ENCODE measurements at regions not wholly inside any gene's neighbourhood (a gene's known extent, or its start where the extent isn't known, plus 50 kb on each side); places are given as distances from the start of the nearest gene placed in this dataset.

DNA sequence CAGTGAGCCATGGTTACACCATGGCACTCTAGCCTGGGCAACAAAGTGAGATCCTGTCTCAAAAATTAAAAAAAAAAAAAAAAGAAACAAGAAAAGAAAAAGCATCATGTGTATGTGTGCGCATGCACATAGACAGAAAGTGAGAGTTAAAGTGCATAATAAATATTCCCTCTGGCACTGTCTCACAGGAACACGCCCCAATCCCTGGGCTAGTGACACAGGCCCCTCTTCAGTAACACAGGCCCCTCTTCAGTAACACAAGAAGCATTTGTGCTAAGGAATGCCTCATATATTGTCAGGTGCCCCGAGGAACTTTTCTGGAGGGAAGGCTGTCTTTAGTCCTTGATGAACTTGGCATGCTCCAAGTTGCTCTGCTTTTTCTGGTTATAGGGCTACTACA, 57.5 kb downstream of the RPL27A start:
- DNase-seq (ENCODE audit: low read depth), result no peak

DNA sequence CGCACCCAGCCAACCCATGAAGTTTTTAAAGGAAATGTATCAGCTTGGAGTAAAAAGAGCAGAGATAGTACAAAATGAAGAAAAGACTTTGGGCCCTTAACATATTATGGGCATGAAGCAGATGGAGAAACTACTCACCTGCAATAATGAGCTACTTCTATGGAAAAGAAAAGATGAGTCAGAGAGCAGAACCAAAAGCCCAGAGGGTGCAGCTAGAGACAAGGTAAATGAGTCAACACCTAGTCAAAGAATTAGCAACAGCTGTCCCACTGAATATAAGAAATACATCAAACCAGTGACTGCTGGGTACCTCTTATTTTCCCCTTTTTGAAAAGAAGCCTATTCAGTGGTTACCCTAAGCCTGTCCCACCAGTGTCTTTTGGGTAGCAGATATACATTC, 61.8 kb downstream of the RPL27A start:
- no peak for DNase-seq (ENCODE audit: low read depth)

GRCh38 chr11:8745431-8746253, 63.0 kb downstream of the RPL27A start:
- no peak for DNase-seq (ENCODE audit: low read depth)

DNA sequence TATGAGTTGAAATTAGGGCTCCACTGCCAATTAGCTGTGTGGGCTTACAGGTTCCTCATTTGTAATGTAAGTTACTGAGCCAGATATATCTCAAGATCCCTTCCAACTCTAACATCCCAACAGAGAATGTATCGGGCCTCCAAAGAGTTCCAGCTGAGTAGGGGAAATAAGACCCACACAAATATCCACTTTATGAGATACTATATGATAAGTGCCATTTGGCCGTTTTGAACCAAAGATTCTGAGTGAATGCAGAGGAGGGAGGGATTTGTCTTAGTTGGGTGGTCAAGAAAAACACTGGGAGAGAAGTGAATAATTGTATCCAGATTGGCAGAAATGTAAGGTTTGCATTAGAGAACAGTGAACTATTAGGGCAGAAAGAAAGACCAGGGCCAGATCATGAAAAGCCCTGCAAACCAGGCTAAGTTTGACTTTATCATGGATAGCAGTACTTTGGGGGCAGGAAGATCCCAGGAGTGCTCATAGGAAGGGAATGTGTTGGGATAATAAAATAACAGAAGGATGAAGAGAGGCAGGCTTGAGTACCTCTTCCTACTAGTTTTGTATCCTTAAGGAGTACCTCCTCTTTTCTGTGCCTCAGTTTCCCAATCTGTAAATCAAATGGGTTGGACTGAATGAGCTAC, 63.9 kb downstream of the RPL27A start:
- DNase-seq (ENCODE audit: low read depth), result no peak

GRCh38 chr11:8747173-8747572, 64.6 kb downstream of the RPL27A start:
- no peak for DNase-seq (ENCODE audit: low read depth)

DNA sequence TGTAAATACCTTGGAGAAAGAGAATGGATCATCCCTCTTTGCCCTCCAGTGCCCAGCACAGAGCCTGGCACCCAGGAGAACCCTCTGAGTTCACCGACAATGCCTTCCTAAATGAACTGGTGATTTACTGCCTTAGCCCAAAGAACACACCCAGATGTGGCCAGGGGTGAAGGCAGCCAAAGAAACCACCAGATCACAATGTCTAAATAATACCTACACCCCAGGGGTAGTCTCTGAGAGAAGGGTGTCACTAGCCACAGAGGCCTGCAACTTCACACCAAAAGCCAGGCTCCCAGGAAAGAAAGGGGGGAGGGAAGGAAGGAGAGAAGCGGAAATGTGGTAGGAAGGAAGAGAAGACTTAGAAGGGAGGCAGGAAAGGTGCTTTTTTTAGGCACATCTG, 65.7 kb downstream of the RPL27A start:
- DNase-seq (ENCODE audit: low read depth), result no peak

DNA sequence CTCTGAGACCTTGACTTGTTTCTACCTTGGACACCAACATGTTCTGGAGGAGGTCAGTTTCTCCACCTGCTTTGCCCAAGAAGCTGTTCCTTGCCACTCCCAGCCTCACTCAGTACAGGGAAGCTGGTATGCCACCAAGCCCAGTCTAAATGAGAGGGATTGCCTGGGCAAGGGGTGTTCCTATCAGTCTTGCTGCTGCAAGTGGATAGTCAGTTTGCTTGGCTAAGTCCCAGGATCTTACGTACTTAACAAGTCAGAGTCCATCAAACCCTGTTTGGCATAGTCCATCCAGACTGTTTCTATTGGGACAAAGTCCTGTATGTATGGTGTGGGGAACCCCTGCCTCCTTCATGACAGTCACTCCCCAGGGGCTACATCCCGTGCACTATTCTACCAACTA, 66.6 kb downstream of the RPL27A start:
- no peak for DNase-seq (ENCODE audit: low read depth)

GRCh38 chr11:8754241-8754640, 71.6 kb downstream of the RPL27A start:
- DNase-seq (ENCODE audit: low read depth), result no peak

- DNase-seq (ENCODE audit: low read depth), result no peak
Measured at GRCh38 chr11:8756201-8756600, 73.6 kb downstream of the RPL27A start.

DNA sequence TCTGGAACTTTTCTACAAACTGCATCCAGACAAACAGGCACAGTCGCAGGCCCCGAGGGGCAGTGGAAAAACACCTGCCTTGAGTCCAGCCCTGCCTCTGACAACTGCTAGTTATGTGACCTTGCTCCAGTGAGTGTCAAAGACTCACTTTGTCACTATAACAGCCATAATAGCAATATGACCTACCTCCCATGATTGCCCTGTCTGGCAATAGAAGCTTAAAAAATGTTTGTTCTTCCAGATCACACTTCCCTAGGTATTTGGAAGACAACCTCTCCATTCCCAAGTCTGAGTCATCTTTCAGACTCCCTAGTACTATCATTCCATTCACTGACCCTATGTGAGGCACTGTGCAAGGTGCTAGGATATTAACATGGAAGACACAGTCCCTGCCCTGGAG, 74.5 kb downstream of the RPL27A start:
- no peak for DNase-seq (ENCODE audit: low read depth)

- no peak for DNase-seq (ENCODE audit: low read depth)
Measured at GRCh38 chr11:8757533-8757932, 74.9 kb downstream of the RPL27A start.

GRCh38 chr11:8758619-8759169, 76.1 kb downstream of the RPL27A start:
- DNase-seq (ENCODE audit: low read depth), result no peak

- no peak for DNase-seq (ENCODE audit: low read depth)
Measured at GRCh38 chr11:8759634-8760033, 77.0 kb downstream of the RPL27A start.

DNA sequence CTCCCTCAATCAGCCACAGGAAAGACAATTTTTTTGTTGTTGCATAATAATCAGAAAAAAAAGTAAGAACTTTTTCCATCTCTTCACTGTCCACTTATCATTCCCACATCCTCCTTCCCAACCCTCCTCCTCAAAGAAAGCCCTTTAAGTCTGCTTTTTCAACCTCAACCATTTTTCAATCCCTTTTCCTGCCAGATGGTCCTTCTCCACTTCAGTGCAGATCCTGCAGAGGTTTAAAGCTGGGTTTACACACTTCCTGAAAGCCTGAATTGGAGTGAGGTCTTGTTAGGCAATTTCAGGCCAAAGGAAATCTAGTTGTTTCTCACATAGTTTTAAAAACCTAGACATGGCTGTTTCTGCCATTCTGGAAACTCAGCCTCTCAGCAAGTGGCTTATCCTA, 78.3 kb downstream of the RPL27A start:
- no peak for DNase-seq (ENCODE audit: low read depth)

DNA sequence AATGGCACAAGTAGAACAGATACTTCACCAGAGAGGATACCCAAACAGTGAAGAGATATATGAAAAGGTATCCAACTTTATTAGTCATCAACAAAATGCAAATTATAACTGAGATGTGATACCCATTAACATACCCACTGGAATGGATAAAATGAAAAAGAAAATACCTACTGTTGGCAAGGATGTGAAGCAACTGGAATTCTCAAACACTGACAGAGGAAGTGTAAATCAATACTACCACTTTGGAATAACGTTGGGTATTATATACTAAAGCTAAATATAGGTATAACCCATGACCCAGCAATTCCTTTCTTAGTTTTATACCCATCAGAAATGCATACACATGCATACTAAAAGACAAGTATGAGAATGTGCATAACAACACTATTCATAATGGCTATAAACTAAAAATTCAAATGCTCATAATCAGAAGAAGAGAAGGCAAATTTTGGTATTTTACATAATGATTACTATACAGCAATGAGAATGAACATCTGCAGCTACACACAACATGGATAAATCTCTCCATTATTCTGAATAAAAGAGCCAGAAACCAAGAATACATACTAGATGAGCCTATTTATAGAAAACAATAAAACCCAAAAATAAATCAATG, 80.6 kb downstream of the RPL27A start:
- DNase-seq (ENCODE audit: low read depth), result no peak

DNA sequence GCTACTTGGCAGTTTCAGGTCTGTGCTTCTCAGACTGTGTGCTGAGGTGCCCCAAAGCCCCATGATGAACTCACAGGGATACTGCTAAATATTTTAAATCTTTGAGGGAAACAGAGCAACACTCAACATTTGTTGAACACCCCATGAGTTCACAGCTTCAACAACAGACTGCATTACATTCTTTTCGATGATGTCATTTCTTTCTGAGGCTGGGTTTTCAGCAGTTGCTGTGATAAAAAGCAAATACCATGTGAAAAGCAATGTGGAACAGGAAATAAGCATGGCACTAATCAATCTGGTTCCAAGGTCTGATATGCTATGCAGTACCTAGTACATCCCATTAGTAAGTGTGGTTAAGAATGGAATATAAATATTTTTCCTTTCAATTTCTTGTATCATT, 82.7 kb downstream of the RPL27A start:
- no peak for DNase-seq (ENCODE audit: low read depth)

GRCh38 chr11:8766043-8766987, 83.7 kb downstream of the RPL27A start:
- DNase-seq (ENCODE audit: low read depth), result no peak

DNA sequence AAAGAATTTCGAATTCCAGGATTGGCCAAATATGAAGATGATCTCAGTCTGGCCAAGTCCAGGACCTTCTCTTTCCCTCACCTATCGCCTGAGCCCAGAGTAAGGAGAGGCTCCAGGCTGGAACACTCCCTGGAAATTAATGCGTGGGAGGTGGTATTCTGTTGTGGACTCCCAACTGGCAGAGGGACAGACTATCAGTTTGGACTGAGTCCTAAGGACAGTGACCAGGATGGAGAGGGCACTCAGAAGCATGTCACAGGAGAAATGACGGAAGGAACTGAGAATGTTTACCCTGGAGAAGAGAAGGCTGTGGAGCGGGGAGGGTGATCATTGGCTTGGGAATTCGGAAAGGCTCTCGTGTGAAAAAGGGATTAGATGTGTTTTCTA, 84.4 kb downstream of the RPL27A start:
- no peak for DNase-seq (ENCODE audit: low read depth)

- no peak for DNase-seq (ENCODE audit: low read depth)
Measured at GRCh38 chr11:8767466-8768142, 85.0 kb downstream of the RPL27A start.

DNA sequence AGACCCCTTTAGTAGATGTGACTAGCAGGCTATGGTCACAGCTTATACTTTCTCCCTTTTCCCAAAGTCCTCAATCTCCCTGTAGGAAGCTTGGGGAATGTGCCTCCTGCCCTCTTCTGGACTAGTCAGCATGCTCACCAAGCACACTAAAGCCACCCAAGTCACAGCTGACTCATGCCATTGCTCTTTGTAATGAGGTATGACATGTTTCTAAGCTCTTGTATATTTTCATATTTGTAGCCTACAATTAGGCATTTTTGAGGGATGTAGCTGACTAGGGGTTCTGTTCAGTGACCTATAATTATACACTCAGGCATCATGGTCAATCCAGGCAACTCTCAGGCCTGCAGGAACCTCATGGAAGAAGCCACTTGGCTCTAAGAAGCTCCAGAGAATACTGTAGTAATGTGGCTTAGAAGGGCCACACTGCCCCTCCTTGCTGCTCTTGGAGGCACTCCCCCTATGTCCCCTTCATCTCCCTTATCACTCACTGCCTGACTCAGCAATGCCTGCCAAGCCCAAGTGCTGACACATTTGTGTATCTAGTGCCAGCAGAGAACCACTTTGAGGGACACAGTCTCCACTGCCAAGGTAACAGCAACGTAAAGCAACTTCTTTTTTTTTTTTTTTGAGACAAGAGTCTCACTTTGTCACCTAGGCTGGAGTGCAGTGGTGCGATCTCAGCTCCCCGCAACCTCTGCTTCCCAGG, 86.2 kb downstream of the RPL27A start:
- DNase-seq (ENCODE audit: low read depth), result no peak
